Osteocyte (in vitro differentiated cells): ENCODE measurements at regions not wholly inside any gene's neighbourhood (a gene's known extent, or its start where the extent isn't known, plus 50 kb on each side); places are given as distances from the start of the nearest gene placed in this dataset.

Source experiments
- DNase-seq: peaks from one replicate; pipeline ENCODE4 v3.0.0; 2021; ENCODE audit warnings: mixed read lengths; ENCODE audit not compliant: unreplicated experiment; ENCODE audit errors: extremely low spot score
- H3K27ac Mint-ChIP-seq: one replicate; pipeline ENCODE4 v1.8.0; 2021; ENCODE audit warnings: mild to moderate bottlenecking, mixed read lengths; ENCODE audit not compliant: unreplicated experiment
- H3K27me3 Mint-ChIP-seq: one replicate; pipeline ENCODE4 v1.8.0; 2021; ENCODE audit warnings: mixed read lengths; ENCODE audit not compliant: unreplicated experiment
- H3K36me3 Mint-ChIP-seq: one replicate; pipeline ENCODE4 v1.8.0; 2021; ENCODE audit warnings: mixed read lengths; ENCODE audit not compliant: unreplicated experiment
- H3K4me1 Mint-ChIP-seq: one replicate; pipeline ENCODE4 v1.8.0; 2021; ENCODE audit warnings: mixed read lengths; ENCODE audit not compliant: unreplicated experiment
- H3K4me3 Mint-ChIP-seq: one replicate; pipeline ENCODE4 v1.8.0; 2021; ENCODE audit warnings: mild to moderate bottlenecking, moderate library complexity, mixed read lengths; ENCODE audit not compliant: unreplicated experiment
- H3K9me3 Mint-ChIP-seq: one replicate; pipeline ENCODE4 v1.8.0; 2021; ENCODE audit warnings: mixed read lengths; ENCODE audit not compliant: unreplicated experiment
- TF ChIP-seq, protein P1 (sequence below): fragments of 200-600 bp; sonication (generic); IDR thresholded peaks from 2 replicates; pipeline ENCODE4 v1.5.0; 2021; ENCODE audit warnings: antibody characterized with exemption, mild to moderate bottlenecking, moderate library complexity

DNA sequence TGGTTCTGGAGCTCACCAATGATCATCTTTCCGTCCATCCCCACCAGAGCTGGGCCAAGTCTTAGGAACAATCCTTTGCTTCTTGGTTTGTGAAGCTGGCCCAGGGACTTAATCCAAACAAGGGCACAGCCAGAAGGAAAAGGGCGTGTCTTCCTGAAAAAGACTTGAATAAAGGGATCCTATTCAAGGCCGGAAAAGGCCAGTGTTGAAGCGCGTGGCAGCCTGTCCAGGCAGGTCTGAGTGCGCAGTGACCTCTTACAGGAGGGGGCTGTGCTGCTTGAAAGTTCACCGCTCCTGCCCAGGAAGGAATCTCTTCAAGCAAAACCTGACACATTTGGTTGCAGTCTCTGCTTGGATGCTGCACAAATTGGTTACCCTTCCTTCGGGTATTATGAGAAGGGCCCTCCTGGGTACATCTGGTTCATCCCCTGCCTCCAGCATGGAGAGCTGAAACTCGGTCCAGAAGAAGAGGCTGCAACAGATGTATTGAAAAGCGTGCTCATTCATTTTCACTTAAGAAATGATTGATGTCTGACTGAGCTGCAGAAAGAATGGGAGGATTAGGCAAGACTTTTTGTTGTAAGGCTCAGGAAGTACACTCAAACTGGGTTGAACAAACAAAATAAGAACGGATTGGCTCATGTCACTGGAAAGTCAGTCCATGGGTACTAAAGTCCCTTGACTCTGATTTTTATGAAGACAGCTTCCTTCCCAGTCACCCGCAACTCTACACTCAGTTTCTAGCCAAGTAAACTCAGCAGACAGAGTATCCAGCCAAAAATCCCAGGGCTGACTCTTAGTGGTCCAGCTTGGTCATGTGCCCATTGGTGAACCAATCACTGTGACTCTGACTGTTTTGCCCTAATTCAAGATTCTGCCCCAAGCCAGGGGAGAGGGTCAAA, 136.3 kb downstream of the TFAP2C start:
- Mint-ChIP-seq H3K4me3 (no peak overlapping the region), H3K27ac (no peak overlapping the region), H3K27me3 (no peaks in the 10 kb centered on the region), H3K36me3 (no peaks in the 10 kb centered on the region), H3K9me3 (no peaks in the 10 kb centered on the region), H3K4me1 (peaks cover 20% of the 10 kb centered on the region)
- TF ChIP-seq, protein P1, sequence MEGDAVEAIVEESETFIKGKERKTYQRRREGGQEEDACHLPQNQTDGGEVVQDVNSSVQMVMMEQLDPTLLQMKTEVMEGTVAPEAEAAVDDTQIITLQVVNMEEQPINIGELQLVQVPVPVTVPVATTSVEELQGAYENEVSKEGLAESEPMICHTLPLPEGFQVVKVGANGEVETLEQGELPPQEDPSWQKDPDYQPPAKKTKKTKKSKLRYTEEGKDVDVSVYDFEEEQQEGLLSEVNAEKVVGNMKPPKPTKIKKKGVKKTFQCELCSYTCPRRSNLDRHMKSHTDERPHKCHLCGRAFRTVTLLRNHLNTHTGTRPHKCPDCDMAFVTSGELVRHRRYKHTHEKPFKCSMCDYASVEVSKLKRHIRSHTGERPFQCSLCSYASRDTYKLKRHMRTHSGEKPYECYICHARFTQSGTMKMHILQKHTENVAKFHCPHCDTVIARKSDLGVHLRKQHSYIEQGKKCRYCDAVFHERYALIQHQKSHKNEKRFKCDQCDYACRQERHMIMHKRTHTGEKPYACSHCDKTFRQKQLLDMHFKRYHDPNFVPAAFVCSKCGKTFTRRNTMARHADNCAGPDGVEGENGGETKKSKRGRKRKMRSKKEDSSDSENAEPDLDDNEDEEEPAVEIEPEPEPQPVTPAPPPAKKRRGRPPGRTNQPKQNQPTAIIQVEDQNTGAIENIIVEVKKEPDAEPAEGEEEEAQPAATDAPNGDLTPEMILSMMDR: no peak
- no peak for DNase-seq

DNA sequence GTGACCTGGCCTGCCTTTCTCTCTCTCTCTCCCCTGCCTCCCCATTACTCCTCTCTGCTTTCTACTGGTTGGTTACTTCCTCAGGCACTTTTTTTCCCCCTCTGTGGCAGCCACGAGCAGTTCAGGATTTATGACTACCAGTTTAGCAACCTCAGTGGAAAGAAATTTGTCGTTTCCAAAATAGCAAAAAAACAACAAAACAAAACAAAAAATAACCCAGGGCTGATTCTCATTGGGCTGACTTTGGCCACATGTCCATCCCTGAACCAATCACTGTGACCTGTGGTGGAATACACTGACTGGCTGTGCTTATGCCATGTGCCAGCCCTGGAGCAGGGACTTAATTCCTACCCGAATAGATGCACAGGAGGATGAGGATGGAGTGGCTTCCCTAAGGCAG, 137.4 kb downstream of the TFAP2C start:
- no peak overlapping the region for H3K4me3 Mint-ChIP-seq
- no peak for DNase-seq

DNA sequence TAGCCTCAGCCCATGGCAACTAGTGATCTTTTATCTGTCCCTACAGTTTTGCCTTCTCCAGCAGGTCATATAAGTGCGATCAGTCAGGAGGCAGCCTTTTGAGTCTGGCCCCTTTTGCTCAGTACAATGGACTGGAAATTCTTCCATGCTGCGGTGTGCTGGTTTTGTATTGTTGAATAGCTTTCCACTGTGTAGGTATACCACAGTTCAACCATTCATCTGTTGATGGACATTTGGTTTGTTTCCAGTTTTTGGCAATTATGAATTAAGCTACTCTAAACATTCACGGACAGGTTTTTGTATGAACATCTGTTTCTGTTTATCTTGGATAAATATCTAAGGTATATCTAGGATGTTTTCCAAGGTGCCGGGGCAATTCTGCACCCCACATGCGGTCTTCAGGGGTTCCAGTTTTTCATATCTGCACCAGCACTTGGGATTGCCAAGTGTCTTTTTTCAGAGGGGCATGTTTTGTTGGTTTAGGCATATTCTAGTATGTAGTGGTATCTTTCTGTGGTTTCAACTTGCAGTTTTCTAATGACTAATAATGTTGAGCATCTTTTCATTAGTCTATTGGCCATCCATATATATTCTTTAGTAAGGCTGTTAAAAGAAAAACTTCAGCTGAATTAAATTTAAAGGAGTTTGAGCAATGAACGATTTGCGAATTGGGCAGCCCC, 141.0 kb downstream of the TFAP2C start:
- peaks cover 27% of the 10 kb centered on the region for H3K4me1 Mint-ChIP-seq
- no peak overlapping the region for H3K4me3 Mint-ChIP-seq
- no peak overlapping the region for H3K27ac Mint-ChIP-seq

More for the DNA sequence above, 137.4 kb downstream of the TFAP2C start:
- Mint-ChIP-seq H3K4me1 (peaks cover 21% of the 10 kb centered on the region), H3K27me3 (no peaks in the 10 kb centered on the region), H3K36me3 (no peaks in the 10 kb centered on the region), H3K27ac (no peak overlapping the region), H3K9me3 (no peaks in the 10 kb centered on the region)
- TF ChIP-seq, protein P1: no peak

DNA sequence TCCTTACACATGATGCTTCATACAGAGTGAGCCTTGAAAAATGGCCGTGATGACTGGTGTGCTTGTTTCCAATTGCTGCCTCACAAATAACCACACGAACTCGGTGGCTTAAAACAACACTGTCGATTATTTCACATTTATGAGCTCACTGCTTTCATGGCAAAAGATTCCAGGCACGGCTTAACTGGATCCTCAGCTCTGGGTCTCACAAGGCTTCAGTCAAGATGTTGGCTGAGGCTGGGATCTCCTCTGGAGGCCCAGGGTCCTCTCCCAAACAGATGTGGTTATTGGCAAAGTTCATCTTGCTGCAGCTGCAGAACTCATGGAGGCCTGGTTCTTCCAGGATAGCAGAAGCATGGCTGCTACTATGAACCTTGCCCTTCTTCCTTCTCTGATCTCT, 144.6 kb downstream of the TFAP2C start:
- no peak for DNase-seq
- TF ChIP-seq, protein P1: no peak
- Mint-ChIP-seq H3K4me3 (no peak overlapping the region), H3K4me1 (peaks cover 28% of the 10 kb centered on the region), H3K27me3 (no peaks in the 10 kb centered on the region), H3K36me3 (no peaks in the 10 kb centered on the region), H3K27ac (no peak overlapping the region), H3K9me3 (no peaks in the 10 kb centered on the region)

More for the DNA sequence above, 141.0 kb downstream of the TFAP2C start:
- Mint-ChIP-seq H3K36me3 (no peaks in the 10 kb centered on the region), H3K9me3 (no peaks in the 10 kb centered on the region), H3K27me3 (no peaks in the 10 kb centered on the region)
- no peak for DNase-seq
- TF ChIP-seq, protein P1: no peak

DNA sequence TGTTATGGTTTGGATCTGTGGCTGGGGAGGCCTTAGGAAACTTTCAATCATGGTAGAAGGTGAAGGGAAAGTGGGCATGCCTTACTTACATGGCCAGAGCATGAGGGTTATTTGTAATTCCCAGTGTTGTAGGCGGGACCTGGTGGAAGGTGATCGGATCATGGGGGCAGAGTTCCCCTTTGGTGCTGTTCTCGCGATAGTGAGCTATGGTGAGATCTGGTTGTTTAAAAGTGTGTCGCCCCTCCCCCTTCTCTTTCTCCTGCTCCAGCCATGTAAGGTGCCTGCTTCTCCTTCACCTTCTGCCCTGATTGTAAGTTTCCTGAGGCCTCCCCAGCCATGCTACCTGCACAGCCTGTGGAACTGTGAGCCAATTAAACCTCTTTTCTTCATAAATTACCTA, 145.8 kb downstream of the TFAP2C start:
- H3K27ac Mint-ChIP-seq: no peak overlapping the region
- DNase-seq: no peak

More for the DNA sequence above, 145.8 kb downstream of the TFAP2C start:
- TF ChIP-seq, protein P1: no peak
- Mint-ChIP-seq H3K36me3 (no peaks in the 10 kb centered on the region), H3K27me3 (no peaks in the 10 kb centered on the region), H3K4me1 (peaks cover 34% of the 10 kb centered on the region), H3K9me3 (no peaks in the 10 kb centered on the region), H3K4me3 (no peak overlapping the region)
